ENCODE measurements at regions not wholly inside any gene's neighbourhood (a gene's known extent, or its start where the extent isn't known, plus 50 kb on each side); places are given as distances from the start of the nearest gene placed in this dataset.

DNA sequence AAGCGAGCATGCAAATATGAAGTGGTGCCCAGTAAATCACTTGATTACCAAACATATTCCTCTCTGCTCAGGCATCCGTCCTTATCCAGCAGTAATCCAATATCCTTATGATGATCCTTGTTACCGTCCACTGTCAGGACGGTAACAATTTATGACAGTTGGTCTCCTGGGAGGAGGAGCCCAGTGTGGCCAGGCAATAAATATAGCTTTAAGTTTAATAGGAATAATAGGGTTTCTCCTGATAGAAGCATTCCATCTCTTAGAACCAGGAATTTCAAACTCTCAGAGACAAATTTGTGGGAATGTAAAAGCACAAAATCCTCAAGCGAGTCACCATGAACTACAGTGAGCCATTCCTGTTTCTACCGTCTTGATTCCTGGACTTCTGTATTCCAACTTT is 171.2 kb upstream of the IL15 start:
- TF ChIP-seq HDAC2 (IDR thresholded peaks at IDR 0.05) (no peak), CHD4 (IDR thresholded peaks at IDR 0.05; ENCODE audit: borderline replicate concordance) (no peak), CHD2 (IDR thresholded peaks at IDR 0.05; ENCODE audit: low read length, partially characterized antibody) (no peak), RCOR1 (IDR thresholded peaks at IDR 0.05; ENCODE audit: low read depth, low read length) (no peak)
- TF ChIP-seq, protein P1, sequence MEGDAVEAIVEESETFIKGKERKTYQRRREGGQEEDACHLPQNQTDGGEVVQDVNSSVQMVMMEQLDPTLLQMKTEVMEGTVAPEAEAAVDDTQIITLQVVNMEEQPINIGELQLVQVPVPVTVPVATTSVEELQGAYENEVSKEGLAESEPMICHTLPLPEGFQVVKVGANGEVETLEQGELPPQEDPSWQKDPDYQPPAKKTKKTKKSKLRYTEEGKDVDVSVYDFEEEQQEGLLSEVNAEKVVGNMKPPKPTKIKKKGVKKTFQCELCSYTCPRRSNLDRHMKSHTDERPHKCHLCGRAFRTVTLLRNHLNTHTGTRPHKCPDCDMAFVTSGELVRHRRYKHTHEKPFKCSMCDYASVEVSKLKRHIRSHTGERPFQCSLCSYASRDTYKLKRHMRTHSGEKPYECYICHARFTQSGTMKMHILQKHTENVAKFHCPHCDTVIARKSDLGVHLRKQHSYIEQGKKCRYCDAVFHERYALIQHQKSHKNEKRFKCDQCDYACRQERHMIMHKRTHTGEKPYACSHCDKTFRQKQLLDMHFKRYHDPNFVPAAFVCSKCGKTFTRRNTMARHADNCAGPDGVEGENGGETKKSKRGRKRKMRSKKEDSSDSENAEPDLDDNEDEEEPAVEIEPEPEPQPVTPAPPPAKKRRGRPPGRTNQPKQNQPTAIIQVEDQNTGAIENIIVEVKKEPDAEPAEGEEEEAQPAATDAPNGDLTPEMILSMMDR (IDR thresholded peaks at IDR 0.05) = no peak
